Spleen (tissue), 7 donors: ENCODE measurements at regions not wholly inside any gene's neighbourhood (a gene's known extent, or its start where the extent isn't known, plus 50 kb on each side); places are given as distances from the start of the nearest gene placed in this dataset.

Experiments
- CTCF ChIP-seq, 11 experiments: fragments of 200-600 bp in 7 of 11; fragments of 450-650 bp in 4 of 11; sonication (generic) in 4 of 11; IDR thresholded peaks in 8 of 11; conservative IDR thresholded peaks in 3 of 11; 1 replicate in 7 of 11; 2 replicates in 4 of 11; pipeline versions ENCODE4 v1.4.0 to v1.8.0; 2016 to 2021; ENCODE audit warnings: antibody characterized with exemption in 11 of 11, inconsistent platforms in 4 of 11, mild to moderate bottlenecking in 1 of 11
- POLR2A ChIP-seq, 3 donors: fragments of 450-650 bp; IDR thresholded peaks; one replicate each; pipeline ENCODE4 v1.5.1; 2017; ENCODE audit warnings: antibody characterized with exemption in 3 of 3, mild to moderate bottlenecking in 1 of 3
- donor health status: DM: no; HTN: no; CAD: no; lungs with moderate emphysema.
- donor health status: DM: no; HTN: no; CAD: no.
- donor health status: DM: no; HTN: no; CAD: no.

DNA sequence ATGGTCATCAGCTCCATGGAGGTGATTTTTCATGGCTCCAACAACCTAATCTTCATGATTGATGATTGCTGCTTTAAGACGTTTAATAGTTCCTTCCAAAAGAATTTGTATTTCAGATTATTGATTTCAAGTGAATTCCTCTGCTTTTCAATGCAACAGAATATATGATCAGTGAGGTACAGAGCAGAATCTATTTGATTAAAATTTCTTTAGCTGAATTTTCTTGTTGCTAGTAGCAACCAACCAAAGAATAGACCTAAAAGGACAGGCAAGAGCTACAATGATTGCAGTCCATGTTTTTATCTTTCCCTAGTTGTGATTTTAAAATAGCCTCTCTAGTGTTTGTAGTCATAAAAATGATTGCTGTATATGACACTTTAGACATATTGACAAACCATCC lies 76.8 kb upstream of the SCEL start:
- TF ChIP-seq CTCF (IDR thresholded peaks at IDR 0.05 in 8 of 11, conservative IDR thresholded peaks at IDR 0.05 in 3 of 11) = no peak
- TF ChIP-seq POLR2A (IDR thresholded peaks at IDR 0.05) = no peak
